ENCODE measurements at regions not wholly inside any gene's neighbourhood (a gene's known extent, or its start where the extent isn't known, plus 50 kb on each side); places are given as distances from the start of the nearest gene placed in this dataset.
A peak's percentile ranks its signal among the peaks of the same experiment; 100 is the strongest.

- Histone ChIP-seq H3K4me3 (no peak overlapping the region), H3K36me3 (no peaks in the 10 kb centered on the region), H3K27me3 (no peaks in the 10 kb centered on the region), H3K27ac (peak overlapping the region in 2 of 4 donors; percentile 6 to 17), H3K4me1 (no peaks in the 10 kb centered on the region), H3K9me3 (no peaks in the 10 kb centered on the region)
- TF ChIP-seq POLR2A (IDR thresholded peaks at IDR 0.05) = no peak
- TF ChIP-seq CTCF (IDR thresholded peaks at IDR 0.05) = no peak
- DNase-seq = no peak
Measured at GRCh38 chr16:80058214-80058613, 457.7 kb upstream of the MAF start.

- TF ChIP-seq POLR2A (IDR thresholded peaks at IDR 0.05) (no peak), CTCF (IDR thresholded peaks at IDR 0.05) (no peak)
- H3K27ac ChIP-seq = no peak overlapping the region
Measured at GRCh38 chr16:80056324-80056723, 455.8 kb upstream of the MAF start.

GRCh38 chr16:80055831-80056230, 455.3 kb upstream of the MAF start:
- Histone ChIP-seq H3K4me3 (no peak overlapping the region), H3K27me3 (no peaks in the 10 kb centered on the region), H3K27ac (no peak overlapping the region), H3K9me3 (no peaks in the 10 kb centered on the region), H3K36me3 (no peaks in the 10 kb centered on the region), H3K4me1 (no peaks in the 10 kb centered on the region)
- TF ChIP-seq POLR2A (IDR thresholded peaks at IDR 0.05) = no peak
- TF ChIP-seq CTCF (IDR thresholded peaks at IDR 0.05) = no peak
- DNase-seq = no peak

More at GRCh38 chr16:80056324-80056723, 455.8 kb upstream of the MAF start:
- no peak overlapping the region for H3K4me3 ChIP-seq
- no peaks in the 10 kb centered on the region for H3K4me1 ChIP-seq
- DNase-seq = no peak
- no peaks in the 10 kb centered on the region for H3K27me3 ChIP-seq
- H3K36me3 ChIP-seq = no peaks in the 10 kb centered on the region
- H3K9me3 ChIP-seq = no peaks in the 10 kb centered on the region

GRCh38 chr16:80054647-80055046, 454.1 kb upstream of the MAF start:
- DNase-seq = no peak
- H3K9me3 ChIP-seq = no peaks in the 10 kb centered on the region
- no peaks in the 10 kb centered on the region for H3K4me1 ChIP-seq
- H3K4me3 ChIP-seq = no peak overlapping the region
- TF ChIP-seq POLR2A (IDR thresholded peaks at IDR 0.05) (no peak), CTCF (IDR thresholded peaks at IDR 0.05) (no peak)
- H3K27ac ChIP-seq = no peak overlapping the region
- H3K36me3 ChIP-seq = no peaks in the 10 kb centered on the region
- no peaks in the 10 kb centered on the region for H3K27me3 ChIP-seq

GRCh38 chr16:80051040-80051439, 450.5 kb upstream of the MAF start:
- no peak for DNase-seq
- TF ChIP-seq POLR2A (IDR thresholded peaks at IDR 0.05) = no peak
- no peak for TF ChIP-seq CTCF (IDR thresholded peaks at IDR 0.05)

GRCh38 chr16:80048250-80048649, 447.7 kb upstream of the MAF start:
- H3K9me3 ChIP-seq = no peaks in the 10 kb centered on the region

More at GRCh38 chr16:80051040-80051439, 450.5 kb upstream of the MAF start:
- no peaks in the 10 kb centered on the region for H3K36me3 ChIP-seq
- no peaks in the 10 kb centered on the region for H3K4me1 ChIP-seq
- no peaks in the 10 kb centered on the region for H3K27me3 ChIP-seq
- H3K9me3 ChIP-seq = no peaks in the 10 kb centered on the region
- no peak overlapping the region for H3K27ac ChIP-seq
- H3K4me3 ChIP-seq = no peak overlapping the region

More at GRCh38 chr16:80048250-80048649, 447.7 kb upstream of the MAF start:
- TF ChIP-seq CTCF (IDR thresholded peaks at IDR 0.05) = no peak
- Histone ChIP-seq H3K4me3 (no peak overlapping the region), H3K27ac (no peak overlapping the region), H3K27me3 (no peaks in the 10 kb centered on the region), H3K4me1 (no peaks in the 10 kb centered on the region), H3K36me3 (no peaks in the 10 kb centered on the region)
- no peak for DNase-seq

All from Peyer's patch (tissue), 4 donors.